Activated B cell treated with CpG ODN at 0.5 μM for 24 hours (primary cell): ENCODE measurements at regions not wholly inside any gene's neighbourhood (a gene's known extent, or its start where the extent isn't known, plus 50 kb on each side); places are given as distances from the start of the nearest gene placed in this dataset.

Source experiments
- ATAC-seq: fragments of 200-7000 bp; cut with Tn5 transposase; one replicate; pipeline ENCODE4 v1.10.0; 2021; ENCODE audit warnings: low read depth, mild to moderate bottlenecking, moderate library complexity
- CTCF ChIA-PET: fragments of 350-600 bp; sonication (Branson Sonifier 250); formaldehyde crosslinking; loops from one replicate; lab custom pipeline; 2021; ENCODE audit warnings: antibody characterized with exemption; lab: Charles Lee
- POLR2A ChIA-PET: fragments of 350-600 bp; sonication (Branson Sonifier 250); formaldehyde crosslinking; loops from one replicate; lab custom pipeline; 2021; ENCODE audit warnings: antibody characterized with exemption; lab: Charles Lee
- DNase-seq: peaks from one replicate; pipeline ENCODE4 v3.0.0; 2022
- H3K27ac Mint-ChIP-seq: one replicate; pipeline ENCODE4 v1.8.0; 2020; ENCODE audit warnings: mixed read lengths
- H3K27me3 Mint-ChIP-seq: one replicate; pipeline ENCODE4 v1.8.0; 2021; ENCODE audit warnings: mixed read lengths
- H3K36me3 Mint-ChIP-seq: one replicate; pipeline ENCODE4 v1.8.0; 2021; ENCODE audit warnings: low read depth, mixed read lengths
- H3K4me1 Mint-ChIP-seq: one replicate; pipeline ENCODE4 v1.8.0; 2021; ENCODE audit warnings: mixed read lengths
- H3K4me3 Mint-ChIP-seq: one replicate; pipeline ENCODE4 v1.8.0; 2020; ENCODE audit warnings: mild to moderate bottlenecking, mixed read lengths
- H3K9me3 Mint-ChIP-seq: one replicate; pipeline ENCODE4 v1.8.0; 2020; ENCODE audit warnings: mixed read lengths
- CTCF ChIP-seq: fragments of 200-600 bp; IDR thresholded peaks from one replicate; pipeline ENCODE4 v1.8.0; 2022; ENCODE audit warnings: antibody characterized with exemption, mild to moderate bottlenecking
- intact Hi-C: fragments of 100-400 bp; cut with micrococcal nuclease; formaldehyde crosslinking; loops from one replicate; pipeline ENCODE4 v1.15.1; 2024

- intact Hi-C loops, result no loop called here
- no peaks in the 10 kb centered on the region for H3K9me3 Mint-ChIP-seq
- ATAC-seq, result no peak
- H3K4me3 Mint-ChIP-seq, result no peak overlapping the region
- ChIA-PET CTCF (no interaction called here), POLR2A (no interaction called here)
- H3K4me1 Mint-ChIP-seq, result no peaks in the 10 kb centered on the region
- H3K36me3 Mint-ChIP-seq, result no peaks in the 10 kb centered on the region
- no peak for DNase-seq
- TF ChIP-seq CTCF, result no peak
- H3K27ac Mint-ChIP-seq, result no peak overlapping the region
- no peaks in the 10 kb centered on the region for H3K27me3 Mint-ChIP-seq
Measured at GRCh38 chr12:58819985-58820384, 100.3 kb downstream of the LRIG3 start.
